Lung (tissue), 11 donors: ENCODE measurements at regions not wholly inside any gene's neighbourhood (a gene's known extent, or its start where the extent isn't known, plus 50 kb on each side); places are given as distances from the start of the nearest gene placed in this dataset.

Experiments used
- ATAC-seq: fragments of 200-7000 bp; cut with Tn5 transposase; one replicate; pipeline ENCODE4 v1.9.1; 2020; ENCODE audit warnings: moderate number of reproducible peaks; ENCODE audit not compliant: insufficient read depth, low FRiP score
- DNase-seq, 3 donors: peaks; one replicate each; pipeline ENCODE4 v3.0.0-alpha.2; 2013 to 2017
- H3K27ac ChIP-seq, 2 donors: one replicate each; pipeline ENCODE4 v1.5.1; 2013; ENCODE audit warnings: mild to moderate bottlenecking in 2 of 2, moderate library complexity in 2 of 2, control low read depth in 1 of 2, inconsistent platforms in 1 of 2, low read depth in 1 of 2, low read length in 1 of 2
- H3K27me3 ChIP-seq, 3 donors: one replicate each; pipeline ENCODE4 v1.5.1; 2013; ENCODE audit warnings: low read length in 2 of 3; ENCODE audit not compliant: control insufficient read depth in 3 of 3, insufficient read depth in 3 of 3
- H3K36me3 ChIP-seq, 4 donors: one replicate each; pipeline ENCODE4 v1.5.1; 2013; ENCODE audit warnings: low read length in 4 of 4, mild to moderate bottlenecking in 1 of 4, moderate library complexity in 1 of 4; ENCODE audit not compliant: control insufficient read depth in 4 of 4, insufficient read depth in 4 of 4
- H3K4me1 ChIP-seq, 5 donors: one replicate each; pipeline ENCODE4 v1.5.1; 2013; ENCODE audit warnings: low read length in 5 of 5, mild to moderate bottlenecking in 2 of 5, moderate library complexity in 1 of 5; ENCODE audit not compliant: control insufficient read depth in 5 of 5, insufficient read depth in 5 of 5
- H3K4me3 ChIP-seq: one replicate; pipeline ENCODE4 v1.5.1; 2013; ENCODE audit warnings: mild to moderate bottlenecking, control low read depth, moderate library complexity
- H3K9ac ChIP-seq, 2 donors: one replicate each; pipeline ENCODE4 v1.5.1; 2013; ENCODE audit warnings: low read length in 2 of 2, control low read depth in 1 of 2; ENCODE audit not compliant: insufficient read depth in 1 of 2
- H3K9me3 ChIP-seq, 4 donors: one replicate each; pipeline ENCODE4 v1.5.1; 2013; ENCODE audit warnings: low read length in 3 of 4, mild to moderate bottlenecking in 1 of 4, moderate library complexity in 1 of 4; ENCODE audit not compliant: control insufficient read depth in 4 of 4, insufficient read depth in 3 of 4
- WGBS, 2 donors: extraction: QIAGEN DNeasy Blood & Tissue Kit; methylation state at CpG; one replicate each; pipeline ENCODE4 v1.1.7; 2013; 5-methylcytosine and 5-hydroxymethylcytosine counted together
- TF ChIP-seq, protein P1 (sequence below): IDR thresholded peaks from 2 replicates; pipeline ENCODE4 v1.5.1; 2012; ENCODE audit warnings: mild to moderate bottlenecking; ENCODE audit errors: control extremely low read depth, extremely low read depth
- donor health status: control.
- donor health status: control.
- donor health status: Bipolar disorder and iron deficiency.
- donor health status: healthy.
- donor health status: DM: yes; HTN: yes; CAD: no.

DNA sequence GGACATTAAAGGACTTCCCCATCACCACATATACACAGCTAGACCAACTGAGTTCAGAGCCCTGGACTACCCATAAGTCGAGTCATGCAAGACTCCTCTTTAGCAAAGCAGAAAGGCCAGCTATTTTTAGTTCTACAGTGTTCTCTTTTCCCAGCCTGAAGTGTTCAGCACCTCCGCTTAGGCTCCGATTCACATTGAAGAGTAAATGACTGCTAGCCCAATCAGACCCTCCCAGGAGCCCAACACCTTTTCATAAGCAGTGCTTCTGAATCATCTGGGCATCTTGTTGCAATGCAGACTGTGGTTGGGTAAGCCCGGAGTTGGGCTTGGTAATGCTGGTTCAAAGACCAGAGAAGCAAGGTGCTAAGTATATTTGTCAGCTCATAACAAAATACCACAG is 73.6 kb upstream of the KCNK12 start:
- TF ChIP-seq, protein P1, sequence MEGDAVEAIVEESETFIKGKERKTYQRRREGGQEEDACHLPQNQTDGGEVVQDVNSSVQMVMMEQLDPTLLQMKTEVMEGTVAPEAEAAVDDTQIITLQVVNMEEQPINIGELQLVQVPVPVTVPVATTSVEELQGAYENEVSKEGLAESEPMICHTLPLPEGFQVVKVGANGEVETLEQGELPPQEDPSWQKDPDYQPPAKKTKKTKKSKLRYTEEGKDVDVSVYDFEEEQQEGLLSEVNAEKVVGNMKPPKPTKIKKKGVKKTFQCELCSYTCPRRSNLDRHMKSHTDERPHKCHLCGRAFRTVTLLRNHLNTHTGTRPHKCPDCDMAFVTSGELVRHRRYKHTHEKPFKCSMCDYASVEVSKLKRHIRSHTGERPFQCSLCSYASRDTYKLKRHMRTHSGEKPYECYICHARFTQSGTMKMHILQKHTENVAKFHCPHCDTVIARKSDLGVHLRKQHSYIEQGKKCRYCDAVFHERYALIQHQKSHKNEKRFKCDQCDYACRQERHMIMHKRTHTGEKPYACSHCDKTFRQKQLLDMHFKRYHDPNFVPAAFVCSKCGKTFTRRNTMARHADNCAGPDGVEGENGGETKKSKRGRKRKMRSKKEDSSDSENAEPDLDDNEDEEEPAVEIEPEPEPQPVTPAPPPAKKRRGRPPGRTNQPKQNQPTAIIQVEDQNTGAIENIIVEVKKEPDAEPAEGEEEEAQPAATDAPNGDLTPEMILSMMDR: no peak
- no peaks in the 10 kb centered on the region for H3K36me3 ChIP-seq
- WGBS, 2 donors: 87 to 90% methylated on average over 4 of the region's 4 CpGs
- DNase-seq (no peak), ATAC-seq (no peak)
- no peak overlapping the region for H3K9ac ChIP-seq
- no peak overlapping the region for H3K4me3 ChIP-seq
- H3K27ac ChIP-seq: no peak overlapping the region
- H3K9me3 ChIP-seq: peaks cover 0 to 2% (median 0%) of the 10 kb centered on the region in 4 donors
- H3K27me3 ChIP-seq: no peaks in the 10 kb centered on the region
- H3K4me1 ChIP-seq: no peaks in the 10 kb centered on the region

DNA sequence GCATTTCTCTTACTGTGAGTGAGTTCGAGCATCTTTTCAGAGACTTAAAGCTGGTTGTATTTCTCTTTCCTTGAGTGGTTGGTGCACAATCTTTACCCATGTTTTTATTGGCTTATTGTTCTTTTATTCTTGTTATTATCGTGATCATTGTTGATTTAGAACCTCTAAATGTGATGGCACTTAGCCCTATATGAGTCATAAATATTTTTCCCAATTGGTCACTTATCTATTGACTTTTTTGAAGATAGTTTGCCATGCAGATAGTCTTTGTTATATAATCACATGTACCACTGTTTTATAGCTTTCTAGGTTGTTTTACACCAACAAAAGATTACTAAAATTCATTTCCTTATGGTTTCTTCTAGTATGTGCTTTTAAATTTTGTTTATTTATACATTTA is 70.6 kb upstream of the KCNK12 start:
- H3K27me3 ChIP-seq: no peaks in the 10 kb centered on the region
- ATAC-seq (no peak), DNase-seq (no peak)
- H3K36me3 ChIP-seq: no peaks in the 10 kb centered on the region
- no peak overlapping the region for H3K27ac ChIP-seq
- H3K9ac ChIP-seq: no peak overlapping the region
- TF ChIP-seq, protein P1: no peak
- H3K4me3 ChIP-seq: no peak overlapping the region
- 70 to 85% methylated on average over 2 of the region's 2 CpGs for WGBS, 2 donors
- peaks cover 0 to 4% (median 0%) of the 10 kb centered on the region in 4 donors for H3K9me3 ChIP-seq
- H3K4me1 ChIP-seq: no peaks in the 10 kb centered on the region

DNA sequence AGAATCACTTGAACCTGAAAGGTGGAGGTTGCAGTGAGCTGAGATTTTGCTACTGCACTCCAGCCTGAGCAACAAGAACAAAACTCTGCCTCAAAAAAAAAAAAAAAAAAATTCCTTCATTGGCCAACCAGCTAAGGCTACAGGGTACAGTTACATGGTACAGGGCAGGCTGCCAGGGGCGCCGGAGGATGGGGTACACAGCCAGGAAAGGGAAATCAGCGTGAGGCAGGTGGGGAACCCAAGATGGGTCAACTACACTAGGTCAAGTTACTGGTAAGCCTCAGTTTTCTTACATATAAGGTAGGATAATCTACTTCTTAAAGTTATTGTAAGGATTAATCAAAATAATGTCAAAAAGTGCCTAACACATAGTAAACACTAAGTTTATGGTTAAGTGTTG is 69.6 kb upstream of the KCNK12 start:
- Histone ChIP-seq H3K4me1 (no peaks in the 10 kb centered on the region), H3K9me3 (peaks cover 0 to 4% (median 0%) of the 10 kb centered on the region in 4 donors), H3K9ac (no peak overlapping the region), H3K27ac (no peak overlapping the region), H3K4me3 (no peak overlapping the region), H3K36me3 (no peaks in the 10 kb centered on the region), H3K27me3 (no peaks in the 10 kb centered on the region)
- 81 to 85% methylated on average over 3 of the region's 3 CpGs for WGBS, 2 donors
- ATAC-seq (no peak), DNase-seq (no peak)
- TF ChIP-seq, protein P1: no peak

DNA sequence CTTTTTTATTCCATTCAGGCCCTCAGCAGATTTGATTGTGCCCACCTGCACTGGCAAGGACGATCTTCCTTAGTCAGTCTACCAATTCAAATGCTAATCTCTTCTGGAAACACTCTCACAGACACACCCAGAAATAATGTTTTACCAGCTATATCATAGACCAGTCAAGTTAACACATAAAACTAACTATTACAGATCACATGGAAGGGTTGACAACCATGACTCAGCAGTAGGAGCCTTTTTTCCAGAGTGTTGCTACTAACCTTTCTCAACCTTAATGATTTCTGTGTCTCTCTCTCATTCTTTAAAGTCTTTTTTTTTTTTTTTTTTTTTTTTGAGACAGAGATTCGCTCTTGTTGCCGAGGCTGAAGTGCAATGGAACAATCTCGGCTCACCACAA is 68.7 kb upstream of the KCNK12 start:
- TF ChIP-seq, protein P1: no peak
- ATAC-seq: no peak
- Histone ChIP-seq H3K27me3 (no peaks in the 10 kb centered on the region), H3K27ac (no peak overlapping the region), H3K9ac (no peak overlapping the region), H3K4me1 (no peaks in the 10 kb centered on the region), H3K4me3 (no peak overlapping the region), H3K36me3 (no peaks in the 10 kb centered on the region), H3K9me3 (peaks cover 0 to 2% (median 0%) of the 10 kb centered on the region in 4 donors)
- 92 to 98% methylated on average over 4 of the region's 4 CpGs for WGBS, 2 donors
- DNase-seq: no peak
